Liver (tissue), 7 donors: ENCODE measurements at regions not wholly inside any gene's neighbourhood (a gene's known extent, or its start where the extent isn't known, plus 50 kb on each side); places are given as distances from the start of the nearest gene placed in this dataset.

Experiments
- DNase-seq: peaks from one replicate; pipeline ENCODE4 v3.0.0-alpha.2; 2017; ENCODE audit warnings: low spot score
- H3K27ac ChIP-seq, 2 donors: one replicate each; pipeline ENCODE4 v1.7.0; 2013; ENCODE audit warnings: inconsistent platforms in 2 of 2, low read length in 2 of 2, control low read depth in 1 of 2, low read depth in 1 of 2, mild to moderate bottlenecking in 1 of 2
- H3K27me3 ChIP-seq, 4 donors: one replicate each; pipeline versions ENCODE4 v1.6.1 to v1.7.0; 2013; ENCODE audit warnings: low read length in 3 of 4, inconsistent platforms in 1 of 4, mild to moderate bottlenecking in 1 of 4, moderate library complexity in 1 of 4; ENCODE audit not compliant: control insufficient read depth in 4 of 4, insufficient read depth in 4 of 4
- H3K36me3 ChIP-seq, 4 donors: one replicate each; pipeline versions ENCODE4 v1.6.1 to v1.7.0; 2013; ENCODE audit warnings: low read length in 3 of 4, mild to moderate bottlenecking in 3 of 4, low read depth in 1 of 4, moderate library complexity in 1 of 4; ENCODE audit not compliant: control insufficient read depth in 4 of 4, insufficient read depth in 3 of 4
- H3K4me1 ChIP-seq, 4 donors: one replicate each; pipeline versions ENCODE4 v1.6.1 to v1.7.0; 2013; ENCODE audit warnings: low read length in 3 of 4, mild to moderate bottlenecking in 3 of 4, moderate library complexity in 1 of 4; ENCODE audit not compliant: control insufficient read depth in 4 of 4, insufficient read depth in 4 of 4
- H3K4me3 ChIP-seq, 3 donors: one replicate each; pipeline versions ENCODE4 v1.6.1 to v1.7.0; 2013; ENCODE audit warnings: low read length in 3 of 3, control low read depth in 1 of 3, low read depth in 1 of 3, mild to moderate bottlenecking in 1 of 3
- H3K9ac ChIP-seq, 2 donors: one replicate each; pipeline ENCODE4 v1.7.0; 2013; ENCODE audit warnings: low read length in 2 of 2, mild to moderate bottlenecking in 2 of 2, moderate library complexity in 2 of 2, control low read depth in 1 of 2, low read depth in 1 of 2
- H3K9me3 ChIP-seq, 4 donors: one replicate each; pipeline versions ENCODE4 v1.6.1 to v1.7.0; 2013; ENCODE audit warnings: low read length in 3 of 4; ENCODE audit not compliant: control insufficient read depth in 4 of 4
- EGR1 ChIP-seq, 2 donors: IDR thresholded peaks; 2 replicates each; pipeline ENCODE4 v1.6.1; 2016 to 2018; ENCODE audit warnings: antibody characterized with exemption in 2 of 2, low read depth in 2 of 2
- FOXA1 ChIP-seq: IDR thresholded peaks from 2 replicates; pipeline ENCODE4 v1.6.1; 2016; ENCODE audit warnings: antibody characterized with exemption
- GABPA ChIP-seq, 2 donors: IDR thresholded peaks in 1 of 2; conservative IDR thresholded peaks in 1 of 2; 2 replicates each; pipeline ENCODE4 v1.6.1; 2016; ENCODE audit warnings: antibody characterized with exemption in 2 of 2, mild to moderate bottlenecking in 1 of 2, moderate library complexity in 1 of 2
- HNF4A ChIP-seq, 2 donors: conservative IDR thresholded peaks; 2 replicates each; pipeline ENCODE4 v1.6.1; 2016; ENCODE audit warnings: antibody characterized with exemption in 2 of 2, mild to moderate bottlenecking in 2 of 2
- HNF4G ChIP-seq: IDR thresholded peaks from 2 replicates; pipeline ENCODE4 v1.6.1; 2016; ENCODE audit warnings: antibody characterized with exemption
- JUND ChIP-seq, 2 donors: IDR thresholded peaks; 2 replicates each; pipeline ENCODE4 v1.6.1; 2016; ENCODE audit warnings: antibody characterized with exemption in 2 of 2
- NR2F2 ChIP-seq: IDR thresholded peaks from 2 replicates; pipeline ENCODE4 v1.6.1; 2016; ENCODE audit warnings: antibody characterized with exemption
- RXRA ChIP-seq, 2 donors: IDR thresholded peaks; 2 replicates each; pipeline ENCODE4 v1.6.1; 2017 to 2018; ENCODE audit warnings: antibody characterized with exemption in 2 of 2, mild to moderate bottlenecking in 1 of 2
- SP1 ChIP-seq: IDR thresholded peaks from 2 replicates; pipeline ENCODE4 v1.6.1; 2018; ENCODE audit warnings: antibody characterized with exemption, mild to moderate bottlenecking
- TAF1 ChIP-seq: conservative IDR thresholded peaks from 2 replicates; pipeline ENCODE4 v1.6.1; 2016; ENCODE audit warnings: antibody characterized with exemption, mild to moderate bottlenecking
- WGBS: extraction: QIAGEN DNeasy Blood & Tissue Kit; methylation state at CpG from one replicate; pipeline ENCODE4 v1.1.7; 2013; 5-methylcytosine and 5-hydroxymethylcytosine counted together
- TF ChIP-seq, protein P1 (sequence below): IDR thresholded peaks from 2 replicates; pipeline ENCODE4 v1.6.1; 2016; ENCODE audit warnings: antibody characterized with exemption, mild to moderate bottlenecking
- TF ChIP-seq, protein P2 (sequence below): IDR thresholded peaks from 2 replicates; pipeline ENCODE4 v1.6.1; 2016; ENCODE audit warnings: antibody characterized with exemption
- donor health status: healthy.
- donor health status: healthy.
- donor health status: healthy.
- donor health status: healthy.

DNA sequence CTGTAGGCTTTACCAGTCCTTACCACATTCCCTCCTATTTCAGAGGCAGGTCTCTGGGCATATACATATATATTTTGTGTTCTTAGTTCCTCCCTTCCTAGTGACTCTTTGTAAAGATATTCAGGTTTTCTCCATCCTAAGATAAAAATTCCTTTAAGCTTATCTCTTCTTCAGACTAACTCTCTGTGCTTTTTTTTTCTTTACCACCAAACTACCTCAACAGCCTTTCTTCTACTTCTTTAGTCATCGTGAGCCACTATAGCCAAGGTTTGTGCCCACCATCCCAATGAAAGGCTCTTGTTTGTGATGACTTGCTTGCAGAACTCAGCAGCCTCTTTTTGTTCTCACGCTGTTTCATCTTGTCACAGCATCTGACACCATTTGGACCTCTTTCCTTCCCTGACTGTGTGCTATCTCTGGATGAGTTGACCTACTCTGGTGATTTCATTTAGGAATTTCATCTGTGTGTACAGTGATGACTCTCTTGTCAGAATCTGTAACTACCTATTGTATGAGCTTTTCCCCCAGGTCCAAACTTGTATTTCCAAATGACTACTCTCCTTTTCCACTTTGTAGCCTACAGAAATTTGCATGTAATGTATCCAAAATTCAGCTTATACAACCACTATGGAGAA is 59.0 kb upstream of the MACF1 start:
- H3K4me1 ChIP-seq: peaks cover 0 to 1% (median 0%) of the 10 kb centered on the region in 4 donors
- no peak overlapping the region for H3K27ac ChIP-seq
- WGBS: 97% methylated on average over 2 of the region's 2 CpGs
- peaks cover 0 to 2% (median 0%) of the 10 kb centered on the region in 4 donors for H3K36me3 ChIP-seq
- H3K4me3 ChIP-seq: no peak overlapping the region
- no peaks in the 10 kb centered on the region for H3K27me3 ChIP-seq
- H3K9me3 ChIP-seq: no peaks in the 10 kb centered on the region
- DNase-seq: no peak
- no peak overlapping the region for H3K9ac ChIP-seq
- TF ChIP-seq, protein P1, sequence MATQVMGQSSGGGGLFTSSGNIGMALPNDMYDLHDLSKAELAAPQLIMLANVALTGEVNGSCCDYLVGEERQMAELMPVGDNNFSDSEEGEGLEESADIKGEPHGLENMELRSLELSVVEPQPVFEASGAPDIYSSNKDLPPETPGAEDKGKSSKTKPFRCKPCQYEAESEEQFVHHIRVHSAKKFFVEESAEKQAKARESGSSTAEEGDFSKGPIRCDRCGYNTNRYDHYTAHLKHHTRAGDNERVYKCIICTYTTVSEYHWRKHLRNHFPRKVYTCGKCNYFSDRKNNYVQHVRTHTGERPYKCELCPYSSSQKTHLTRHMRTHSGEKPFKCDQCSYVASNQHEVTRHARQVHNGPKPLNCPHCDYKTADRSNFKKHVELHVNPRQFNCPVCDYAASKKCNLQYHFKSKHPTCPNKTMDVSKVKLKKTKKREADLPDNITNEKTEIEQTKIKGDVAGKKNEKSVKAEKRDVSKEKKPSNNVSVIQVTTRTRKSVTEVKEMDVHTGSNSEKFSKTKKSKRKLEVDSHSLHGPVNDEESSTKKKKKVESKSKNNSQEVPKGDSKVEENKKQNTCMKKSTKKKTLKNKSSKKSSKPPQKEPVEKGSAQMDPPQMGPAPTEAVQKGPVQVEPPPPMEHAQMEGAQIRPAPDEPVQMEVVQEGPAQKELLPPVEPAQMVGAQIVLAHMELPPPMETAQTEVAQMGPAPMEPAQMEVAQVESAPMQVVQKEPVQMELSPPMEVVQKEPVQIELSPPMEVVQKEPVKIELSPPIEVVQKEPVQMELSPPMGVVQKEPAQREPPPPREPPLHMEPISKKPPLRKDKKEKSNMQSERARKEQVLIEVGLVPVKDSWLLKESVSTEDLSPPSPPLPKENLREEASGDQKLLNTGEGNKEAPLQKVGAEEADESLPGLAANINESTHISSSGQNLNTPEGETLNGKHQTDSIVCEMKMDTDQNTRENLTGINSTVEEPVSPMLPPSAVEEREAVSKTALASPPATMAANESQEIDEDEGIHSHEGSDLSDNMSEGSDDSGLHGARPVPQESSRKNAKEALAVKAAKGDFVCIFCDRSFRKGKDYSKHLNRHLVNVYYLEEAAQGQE: no peak
- TF ChIP-seq JUND (IDR thresholded peaks at IDR 0.05) (no peak), GABPA (IDR thresholded peaks at IDR 0.05 in 1 of 2, conservative IDR thresholded peaks at IDR 0.05 in 1 of 2) (no peak), HNF4A (conservative IDR thresholded peaks at IDR 0.05) (no peak), RXRA (IDR thresholded peaks at IDR 0.05) (no peak), HNF4G (no peak), NR2F2 (no peak), SP1 (no peak)
- TF ChIP-seq, protein P2, sequence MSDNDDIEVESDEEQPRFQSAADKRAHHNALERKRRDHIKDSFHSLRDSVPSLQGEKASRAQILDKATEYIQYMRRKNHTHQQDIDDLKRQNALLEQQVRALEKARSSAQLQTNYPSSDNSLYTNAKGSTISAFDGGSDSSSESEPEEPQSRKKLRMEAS: no peak

GRCh38 chr1:39146681-39147080 is 57.8 kb upstream of the MACF1 start:
- Histone ChIP-seq H3K36me3 (peaks cover 0 to 2% (median 0%) of the 10 kb centered on the region in 4 donors), H3K9ac (no peak overlapping the region), H3K4me1 (peaks cover 0 to 1% (median 0%) of the 10 kb centered on the region in 4 donors), H3K4me3 (no peak overlapping the region), H3K27ac (no peak overlapping the region), H3K9me3 (no peaks in the 10 kb centered on the region), H3K27me3 (no peaks in the 10 kb centered on the region)
- no peak for DNase-seq
- no peak for TF ChIP-seq HNF4A (conservative IDR thresholded peaks at IDR 0.05)
- TF ChIP-seq TAF1: no peak
- no peak for TF ChIP-seq SP1
- TF ChIP-seq RXRA (IDR thresholded peaks at IDR 0.05): no peak
- no peak for TF ChIP-seq FOXA1
- TF ChIP-seq, protein P1: no peak
- TF ChIP-seq, protein P2: no peak
- TF ChIP-seq EGR1 (IDR thresholded peaks at IDR 0.05; ENCODE audit: low read depth in 2 of 2): no peak
